WTC11 (cell line): ENCODE measurements at regions not wholly inside any gene's neighbourhood (a gene's known extent, or its start where the extent isn't known, plus 50 kb on each side); places are given as distances from the start of the nearest gene placed in this dataset.

Experiments used
- ATAC-seq: fragments of 200-7000 bp; cut with Tn5 transposase; 2 replicates; pipeline ENCODE4 v1.10.0; 2021; ENCODE audit warnings: mild to moderate bottlenecking, moderate library complexity
- CTCF ChIA-PET: fragments of 300-600 bp; sonication (Branson Sonifier 250); formaldehyde crosslinking; loops from one replicate; lab custom pipeline; 2021; ENCODE audit warnings: antibody characterized with exemption; lab: Charles Lee
- POLR2A ChIA-PET: fragments of 350-600 bp; sonication (Branson Sonifier 250); formaldehyde crosslinking; loops from one replicate; lab custom pipeline; 2021; ENCODE audit warnings: antibody characterized with exemption; lab: Charles Lee
- DNase-seq: peaks from one replicate; pipeline ENCODE4 v3.0.0; 2021; ENCODE audit warnings: low spot score
- H3K27ac Mint-ChIP-seq: 2 replicates; pipeline ENCODE4 v1.8.0; 2021; ENCODE audit warnings: mixed read lengths
- H3K27me3 Mint-ChIP-seq: 2 replicates; pipeline ENCODE4 v1.8.0; 2021; ENCODE audit warnings: low read depth, mild to moderate bottlenecking, moderate library complexity, mixed read lengths
- H3K36me3 Mint-ChIP-seq: 2 replicates; pipeline ENCODE4 v1.8.0; 2021; ENCODE audit warnings: mixed read lengths
- H3K4me1 Mint-ChIP-seq: 2 replicates; pipeline ENCODE4 v1.8.0; 2022; ENCODE audit warnings: mixed read lengths
- H3K4me3 Mint-ChIP-seq: 2 replicates; pipeline ENCODE4 v1.8.0; 2021; ENCODE audit warnings: mild to moderate bottlenecking, moderate library complexity, mixed read lengths
- H3K9me3 Mint-ChIP-seq: 2 replicates; pipeline ENCODE4 v1.8.0; 2021; ENCODE audit warnings: mixed read lengths
- ATF3 ChIP-seq: sonication (generic); formaldehyde crosslinking; conservative IDR thresholded peaks from 2 replicates; pipeline ENCODE4 v1.8.1; 2022; ENCODE audit warnings: mild to moderate bottlenecking, missing genetic modification reagents
- ESRRA ChIP-seq: sonication (generic); formaldehyde crosslinking; IDR thresholded peaks from 2 replicates; pipeline ENCODE4 v1.8.1; 2022; ENCODE audit warnings: mild to moderate bottlenecking, missing genetic modification reagents, borderline replicate concordance
- FOXP1 ChIP-seq: sonication (generic); formaldehyde crosslinking; IDR thresholded peaks from 2 replicates; pipeline ENCODE4 v1.8.0; 2022; ENCODE audit warnings: missing genetic modification reagents, mild to moderate bottlenecking, moderate library complexity, borderline replicate concordance
- HMGA2 ChIP-seq: fragments of 250-450 bp; sonication (Bioruptor Pico); IDR thresholded peaks from 2 replicates; pipeline ENCODE4 v1.4.0; 2021; ENCODE audit warnings: mild to moderate bottlenecking, moderate library complexity
- IRF2 ChIP-seq: sonication (generic); formaldehyde crosslinking; IDR thresholded peaks from 2 replicates; pipeline ENCODE4 v1.8.0; 2022; ENCODE audit warnings: low read depth, missing genetic modification reagents, borderline replicate concordance
- JUN ChIP-seq: sonication (generic); formaldehyde crosslinking; IDR thresholded peaks from 2 replicates; pipeline ENCODE4 v1.8.0; 2023; ENCODE audit warnings: mild to moderate bottlenecking, missing genetic modification reagents
- NR1H2 ChIP-seq: sonication (generic); formaldehyde crosslinking; IDR thresholded peaks from 2 replicates; pipeline ENCODE4 v1.9.0; 2021; ENCODE audit warnings: mild to moderate bottlenecking, moderate library complexity, missing genetic modification reagents
- NR2C2 ChIP-seq: sonication (generic); formaldehyde crosslinking; IDR thresholded peaks from 2 replicates; pipeline ENCODE4 v1.8.0; 2022; ENCODE audit warnings: mild to moderate bottlenecking, missing genetic modification reagents
- RELA ChIP-seq: sonication (generic); formaldehyde crosslinking; IDR thresholded peaks from 2 replicates; pipeline ENCODE4 v1.8.1; 2022; ENCODE audit warnings: missing genetic modification reagents, mild to moderate bottlenecking, borderline replicate concordance
- RORB ChIP-seq: fragments of 250-450 bp; sonication (Bioruptor Pico); IDR thresholded peaks from 2 replicates; pipeline ENCODE4 v1.9.0; 2021; ENCODE audit warnings: mild to moderate bottlenecking
- TEAD4 ChIP-seq: sonication (generic); formaldehyde crosslinking; IDR thresholded peaks from 2 replicates; pipeline ENCODE4 v1.8.0; 2022; ENCODE audit warnings: mild to moderate bottlenecking, missing genetic modification reagents
- TP53 ChIP-seq: sonication (generic); formaldehyde crosslinking; IDR thresholded peaks from 2 replicates; pipeline ENCODE4 v1.8.1; 2023; ENCODE audit warnings: mild to moderate bottlenecking, missing genetic modification reagents
- USF2 ChIP-seq: sonication (generic); formaldehyde crosslinking; IDR thresholded peaks from 2 replicates; pipeline ENCODE4 v1.8.1; 2023; ENCODE audit warnings: mild to moderate bottlenecking, missing genetic modification reagents, moderate library complexity
- ZBTB21 ChIP-seq: sonication (generic); formaldehyde crosslinking; IDR thresholded peaks from 2 replicates; pipeline ENCODE4 v1.8.1; 2023; ENCODE audit warnings: mild to moderate bottlenecking, missing genetic modification reagents, borderline replicate concordance
- ZNF121 ChIP-seq: sonication (generic); formaldehyde crosslinking; IDR thresholded peaks from 2 replicates; pipeline ENCODE4 v1.8.0; 2023; ENCODE audit warnings: missing genetic modification reagents
- ZNF396 ChIP-seq: fragments of 250-450 bp; sonication (Bioruptor Pico); IDR thresholded peaks from 2 replicates; pipeline ENCODE4 v1.8.0; 2021; ENCODE audit warnings: mild to moderate bottlenecking, moderate library complexity, borderline replicate concordance
- ZNF416 ChIP-seq: fragments of 250-450 bp; sonication (Bioruptor Pico); IDR thresholded peaks from 2 replicates; pipeline ENCODE4 v1.9.0; 2021; ENCODE audit warnings: mild to moderate bottlenecking, inconsistent platforms
- ZNF423 ChIP-seq: fragments of 250-450 bp; sonication (Bioruptor Pico); IDR thresholded peaks from 2 replicates; pipeline ENCODE4 v2.1.2; 2022; ENCODE audit warnings: mild to moderate bottlenecking, moderate library complexity
- TF ChIP-seq, protein P1 (sequence below): fragments of 250-450 bp; sonication (Bioruptor Pico); conservative IDR thresholded peaks from 2 replicates; pipeline ENCODE4 v1.9.0; 2021; ENCODE audit warnings: mild to moderate bottlenecking
- TF ChIP-seq, protein P2 (sequence below): sonication (generic); formaldehyde crosslinking; IDR thresholded peaks from 2 replicates; pipeline ENCODE4 v1.8.0; 2022; ENCODE audit warnings: mild to moderate bottlenecking, missing genetic modification reagents
- TF ChIP-seq, protein P3 (sequence below): sonication (generic); formaldehyde crosslinking; IDR thresholded peaks from 2 replicates; pipeline ENCODE4 v1.8.1; 2023; ENCODE audit warnings: mild to moderate bottlenecking, moderate library complexity, missing genetic modification reagents
- TF ChIP-seq, protein P4 (sequence below): fragments of 250-450 bp; sonication (Bioruptor Pico); IDR thresholded peaks from 2 replicates; pipeline ENCODE4 v1.9.0; 2021; ENCODE audit warnings: moderate library complexity, mild to moderate bottlenecking, inconsistent platforms, borderline replicate concordance
- TF ChIP-seq, protein P5 (sequence below): sonication (generic); formaldehyde crosslinking; IDR thresholded peaks from 2 replicates; pipeline ENCODE4 v1.8.1; 2023; ENCODE audit warnings: mild to moderate bottlenecking, missing genetic modification reagents
- TF ChIP-seq, protein P6 (sequence below): sonication (generic); formaldehyde crosslinking; IDR thresholded peaks from 2 replicates; pipeline ENCODE4 v1.8.0; 2023; ENCODE audit warnings: mild to moderate bottlenecking, missing genetic modification reagents

GRCh38 chr21:25127007-25127406 lies 480.3 kb downstream of the MRPL39 start:
- CTCF ChIA-PET = no interaction called here
- POLR2A ChIA-PET = no interaction called here
- H3K36me3 Mint-ChIP-seq = peaks cover 8% of the 10 kb centered on the region
- peaks cover 15% of the 10 kb centered on the region for H3K9me3 Mint-ChIP-seq
- no peaks in the 10 kb centered on the region for H3K4me1 Mint-ChIP-seq
- ATAC-seq (no peak), DNase-seq (no peak)
- H3K27ac Mint-ChIP-seq = no peak overlapping the region
- H3K4me3 Mint-ChIP-seq = no peak overlapping the region
- no peak for TF ChIP-seq ZNF416 (CRISPR knock-in tag)
- TF ChIP-seq USF2 = no peak
- TF ChIP-seq RORB = no peak
- no peak for TF ChIP-seq FOXP1
- TF ChIP-seq NR1H2 (CRISPR knock-in tag) = no peak
- TF ChIP-seq, protein P1, sequence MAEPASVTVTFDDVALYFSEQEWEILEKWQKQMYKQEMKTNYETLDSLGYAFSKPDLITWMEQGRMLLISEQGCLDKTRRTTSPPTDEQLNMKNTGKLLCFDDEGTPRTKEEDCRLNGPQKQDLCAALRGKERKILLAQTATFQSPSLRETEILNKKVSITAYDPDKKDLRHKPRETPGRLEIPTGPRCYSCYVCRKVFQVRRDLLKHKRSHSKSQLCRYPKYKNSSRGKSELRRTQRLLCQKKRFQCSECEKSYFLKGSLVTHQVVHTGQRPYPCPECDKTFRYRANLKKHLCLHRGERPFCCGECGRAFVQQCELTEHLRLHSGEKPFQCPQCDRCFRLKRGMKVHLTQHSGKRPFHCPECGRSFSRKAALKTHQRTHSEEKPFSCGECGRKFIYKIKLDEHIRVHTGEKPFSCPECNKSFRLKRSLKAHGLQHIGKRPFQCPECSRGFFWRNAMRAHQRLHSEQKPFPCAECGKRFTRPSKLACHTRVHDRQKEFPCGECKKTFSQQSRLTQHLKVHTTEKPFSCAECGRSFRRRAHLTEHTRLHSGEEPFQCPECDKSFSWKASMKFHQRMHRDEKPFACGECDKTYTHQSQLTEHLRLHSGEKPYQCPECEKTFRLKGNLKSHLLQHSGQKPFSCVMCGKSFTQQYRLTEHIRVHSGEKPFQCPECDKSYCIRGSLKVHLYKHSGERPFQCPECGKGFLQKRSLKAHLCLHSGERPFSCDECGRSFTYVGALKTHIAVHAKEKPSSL (CRISPR knock-in tag) = no peak
- TF ChIP-seq, protein P2, sequence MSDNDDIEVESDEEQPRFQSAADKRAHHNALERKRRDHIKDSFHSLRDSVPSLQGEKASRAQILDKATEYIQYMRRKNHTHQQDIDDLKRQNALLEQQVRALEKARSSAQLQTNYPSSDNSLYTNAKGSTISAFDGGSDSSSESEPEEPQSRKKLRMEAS (CRISPR knock-in tag) = no peak
- no peak for TF ChIP-seq ZNF396
- no peak for TF ChIP-seq TEAD4 (CRISPR knock-in tag)
- TF ChIP-seq, protein P3, sequence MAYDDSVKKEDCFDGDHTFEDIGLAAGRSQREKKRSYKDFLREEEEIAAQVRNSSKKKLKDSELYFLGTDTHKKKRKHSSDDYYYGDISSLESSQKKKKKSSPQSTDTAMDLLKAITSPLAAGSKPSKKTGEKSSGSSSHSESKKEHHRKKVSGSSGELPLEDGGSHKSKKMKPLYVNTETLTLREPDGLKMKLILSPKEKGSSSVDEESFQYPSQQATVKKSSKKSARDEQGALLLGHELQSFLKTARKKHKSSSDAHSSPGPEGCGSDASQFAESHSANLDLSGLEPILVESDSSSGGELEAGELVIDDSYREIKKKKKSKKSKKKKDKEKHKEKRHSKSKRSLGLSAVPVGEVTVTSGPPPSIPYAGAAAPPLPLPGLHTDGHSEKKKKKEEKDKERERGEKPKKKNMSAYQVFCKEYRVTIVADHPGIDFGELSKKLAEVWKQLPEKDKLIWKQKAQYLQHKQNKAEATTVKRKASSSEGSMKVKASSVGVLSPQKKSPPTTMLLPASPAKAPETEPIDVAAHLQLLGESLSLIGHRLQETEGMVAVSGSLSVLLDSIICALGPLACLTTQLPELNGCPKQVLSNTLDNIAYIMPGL (CRISPR knock-in tag) = no peak
- TF ChIP-seq, protein P4, sequence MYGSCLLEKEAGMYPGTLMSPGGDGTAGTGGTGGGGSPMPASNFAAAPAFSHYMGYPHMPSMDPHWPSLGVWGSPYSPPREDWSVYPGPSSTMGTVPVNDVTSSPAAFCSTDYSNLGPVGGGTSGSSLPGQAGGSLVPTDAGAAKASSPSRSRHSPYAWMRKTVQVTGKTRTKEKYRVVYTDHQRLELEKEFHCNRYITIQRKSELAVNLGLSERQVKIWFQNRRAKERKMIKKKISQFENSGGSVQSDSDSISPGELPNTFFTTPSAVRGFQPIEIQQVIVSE (CRISPR knock-in tag) = no peak
- H3K27me3 Mint-ChIP-seq = no peaks in the 10 kb centered on the region

DNA sequence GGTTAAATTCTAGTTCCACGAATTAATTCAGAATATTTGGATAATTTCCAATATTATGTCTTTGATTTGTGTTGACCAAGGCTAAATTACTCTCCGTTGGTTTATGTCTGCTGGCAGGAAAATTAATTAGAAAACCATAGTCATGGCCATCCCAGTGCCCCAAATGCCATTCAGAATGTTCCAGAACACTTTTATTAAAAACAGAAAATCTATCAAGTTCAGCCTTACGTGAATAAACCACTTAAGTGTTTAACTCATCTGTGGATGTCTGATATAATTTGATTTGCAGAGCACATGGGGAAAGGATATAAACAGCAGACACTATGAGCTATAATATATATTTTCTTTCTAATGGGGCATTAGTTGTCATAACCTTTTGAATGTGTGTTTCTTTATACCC lies 480.7 kb downstream of the MRPL39 start:
- ChIA-PET POLR2A (no interaction called here), CTCF (no interaction called here)
- DNase-seq (no peak), ATAC-seq (no peak)
- H3K4me1 Mint-ChIP-seq = no peaks in the 10 kb centered on the region
- no peak overlapping the region for H3K27ac Mint-ChIP-seq
- H3K4me3 Mint-ChIP-seq = no peak overlapping the region
- no peaks in the 10 kb centered on the region for H3K27me3 Mint-ChIP-seq
- peaks cover 11% of the 10 kb centered on the region for H3K9me3 Mint-ChIP-seq
- TF ChIP-seq HMGA2 = no peak
- TF ChIP-seq ESRRA (CRISPR knock-in tag) = no peak
- no peak for TF ChIP-seq NR2C2 (CRISPR knock-in tag)
- no peak for TF ChIP-seq IRF2 (CRISPR knock-in tag)
- no peak for TF ChIP-seq ZNF121 (CRISPR knock-in tag)
- TF ChIP-seq TP53 (CRISPR knock-in tag) = no peak
- TF ChIP-seq, protein P5, sequence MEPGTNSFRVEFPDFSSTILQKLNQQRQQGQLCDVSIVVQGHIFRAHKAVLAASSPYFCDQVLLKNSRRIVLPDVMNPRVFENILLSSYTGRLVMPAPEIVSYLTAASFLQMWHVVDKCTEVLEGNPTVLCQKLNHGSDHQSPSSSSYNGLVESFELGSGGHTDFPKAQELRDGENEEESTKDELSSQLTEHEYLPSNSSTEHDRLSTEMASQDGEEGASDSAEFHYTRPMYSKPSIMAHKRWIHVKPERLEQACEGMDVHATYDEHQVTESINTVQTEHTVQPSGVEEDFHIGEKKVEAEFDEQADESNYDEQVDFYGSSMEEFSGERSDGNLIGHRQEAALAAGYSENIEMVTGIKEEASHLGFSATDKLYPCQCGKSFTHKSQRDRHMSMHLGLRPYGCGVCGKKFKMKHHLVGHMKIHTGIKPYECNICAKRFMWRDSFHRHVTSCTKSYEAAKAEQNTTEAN (CRISPR knock-in tag) = no peak
- TF ChIP-seq RELA (CRISPR knock-in tag) = no peak
- no peak for TF ChIP-seq ZBTB21 (CRISPR knock-in tag)
- TF ChIP-seq, protein P2 (CRISPR knock-in tag) = no peak
- TF ChIP-seq, protein P6, sequence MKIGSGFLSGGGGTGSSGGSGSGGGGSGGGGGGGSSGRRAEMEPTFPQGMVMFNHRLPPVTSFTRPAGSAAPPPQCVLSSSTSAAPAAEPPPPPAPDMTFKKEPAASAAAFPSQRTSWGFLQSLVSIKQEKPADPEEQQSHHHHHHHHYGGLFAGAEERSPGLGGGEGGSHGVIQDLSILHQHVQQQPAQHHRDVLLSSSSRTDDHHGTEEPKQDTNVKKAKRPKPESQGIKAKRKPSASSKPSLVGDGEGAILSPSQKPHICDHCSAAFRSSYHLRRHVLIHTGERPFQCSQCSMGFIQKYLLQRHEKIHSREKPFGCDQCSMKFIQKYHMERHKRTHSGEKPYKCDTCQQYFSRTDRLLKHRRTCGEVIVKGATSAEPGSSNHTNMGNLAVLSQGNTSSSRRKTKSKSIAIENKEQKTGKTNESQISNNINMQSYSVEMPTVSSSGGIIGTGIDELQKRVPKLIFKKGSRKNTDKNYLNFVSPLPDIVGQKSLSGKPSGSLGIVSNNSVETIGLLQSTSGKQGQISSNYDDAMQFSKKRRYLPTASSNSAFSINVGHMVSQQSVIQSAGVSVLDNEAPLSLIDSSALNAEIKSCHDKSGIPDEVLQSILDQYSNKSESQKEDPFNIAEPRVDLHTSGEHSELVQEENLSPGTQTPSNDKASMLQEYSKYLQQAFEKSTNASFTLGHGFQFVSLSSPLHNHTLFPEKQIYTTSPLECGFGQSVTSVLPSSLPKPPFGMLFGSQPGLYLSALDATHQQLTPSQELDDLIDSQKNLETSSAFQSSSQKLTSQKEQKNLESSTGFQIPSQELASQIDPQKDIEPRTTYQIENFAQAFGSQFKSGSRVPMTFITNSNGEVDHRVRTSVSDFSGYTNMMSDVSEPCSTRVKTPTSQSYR = no peak
- TF ChIP-seq ZNF423 (CRISPR knock-in tag) = no peak
- no peak for TF ChIP-seq JUN (CRISPR knock-in tag)
- no peak for TF ChIP-seq ATF3 (CRISPR knock-in tag)
- H3K36me3 Mint-ChIP-seq = peaks cover 3% of the 10 kb centered on the region; the same call in 1 of the 2 replicates
